BLaER1 (cell line): ENCODE measurements at regions not wholly inside any gene's neighbourhood (a gene's known extent, or its start where the extent isn't known, plus 50 kb on each side); places are given as distances from the start of the nearest gene placed in this dataset.

Experiments
- H3K27ac ChIP-seq: shearing (Covaris generic); formaldehyde crosslinking; 2 replicates; pipeline ENCODE4 v1.8.1; 2022
- H3K27me3 ChIP-seq: shearing (Covaris generic); formaldehyde crosslinking; 2 replicates; pipeline ENCODE4 v1.8.1; 2022
- H3K36me3 ChIP-seq: shearing (Covaris generic); formaldehyde crosslinking; 2 replicates; pipeline ENCODE4 v1.8.1; 2022
- H3K4me1 ChIP-seq: shearing (Covaris generic); formaldehyde crosslinking; 2 replicates; pipeline ENCODE4 v1.8.1; 2022
- H3K4me2 ChIP-seq: shearing (Covaris generic); formaldehyde crosslinking; 2 replicates; pipeline ENCODE4 v1.8.1; 2022
- H3K4me3 ChIP-seq: shearing (Covaris generic); formaldehyde crosslinking; 2 replicates; pipeline ENCODE4 v1.8.1; 2022
- H3K9ac ChIP-seq: shearing (Covaris generic); formaldehyde crosslinking; 2 replicates; pipeline ENCODE4 v1.8.1; 2022
- H3K9me3 ChIP-seq: shearing (Covaris generic); formaldehyde crosslinking; 2 replicates; pipeline ENCODE4 v1.8.1; 2022
- H4K20me1 ChIP-seq: shearing (Covaris generic); formaldehyde crosslinking; 2 replicates; pipeline ENCODE4 v1.8.1; 2022
- Cebpa-rat ChIP-seq: shearing (Covaris generic); IDR thresholded peaks from 2 replicates; pipeline ENCODE4 v1.8.1; 2022

DNA sequence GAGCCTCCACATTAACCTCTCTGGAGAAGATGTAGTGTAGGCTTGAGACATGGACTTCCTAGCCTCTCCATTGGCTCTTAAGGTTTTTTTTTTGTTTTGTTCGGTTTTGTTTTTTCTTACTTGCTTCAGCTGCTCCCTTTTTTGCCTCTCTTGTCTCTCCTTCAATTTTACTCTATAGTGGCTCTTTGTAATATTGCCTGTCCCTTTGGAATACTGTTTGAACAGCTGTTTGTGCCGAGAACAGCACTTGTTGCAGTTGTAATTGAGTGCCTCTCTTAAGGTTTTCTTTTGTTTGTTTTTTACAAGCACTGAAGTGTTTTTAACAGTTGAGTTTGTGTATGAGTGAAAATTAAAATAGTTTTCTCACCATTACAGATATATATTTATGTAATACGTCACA, 567.7 kb downstream of the LRFN5 start:
- Histone ChIP-seq H4K20me1 (no peaks in the 10 kb centered on the region), H3K9ac (no peak overlapping the region), H3K4me3 (no peak overlapping the region), H3K27ac (no peak overlapping the region), H3K4me1 (no peaks in the 10 kb centered on the region), H3K4me2 (no peak overlapping the region), H3K9me3 (peaks cover 4% of the 10 kb centered on the region; the same call in 1 of the 2 replicates), H3K27me3 (no peaks in the 10 kb centered on the region), H3K36me3 (no peaks in the 10 kb centered on the region)
- no peak for TF ChIP-seq Cebpa-rat

DNA sequence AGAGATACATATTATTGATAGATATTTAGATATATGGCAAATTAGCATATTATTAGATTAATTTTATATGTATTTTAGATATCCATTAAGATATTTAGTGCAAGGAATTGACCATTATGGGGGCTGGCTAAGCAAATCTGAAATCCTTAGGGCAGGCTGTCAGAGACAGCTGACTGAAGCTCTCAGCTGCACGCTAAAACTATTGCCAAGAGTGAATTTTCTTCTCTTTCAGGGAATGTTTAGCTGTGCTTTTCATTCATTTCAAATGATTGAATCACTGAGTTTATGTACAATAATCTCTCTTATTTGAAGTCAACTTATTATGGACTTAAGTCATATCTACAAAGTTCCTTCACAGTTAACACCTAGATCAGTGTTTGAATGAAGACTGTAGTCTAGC, 566.5 kb downstream of the LRFN5 start:
- H3K27ac ChIP-seq: no peak overlapping the region
- H3K9ac ChIP-seq: no peak overlapping the region
- no peaks in the 10 kb centered on the region for H3K27me3 ChIP-seq
- H3K9me3 ChIP-seq: peaks cover 4% of the 10 kb centered on the region; the same call in 1 of the 2 replicates
- TF ChIP-seq Cebpa-rat: no peak
- no peak overlapping the region for H3K4me3 ChIP-seq
- H3K4me2 ChIP-seq: no peak overlapping the region
- H3K4me1 ChIP-seq: no peaks in the 10 kb centered on the region
- no peaks in the 10 kb centered on the region for H3K36me3 ChIP-seq
- no peaks in the 10 kb centered on the region for H4K20me1 ChIP-seq

DNA sequence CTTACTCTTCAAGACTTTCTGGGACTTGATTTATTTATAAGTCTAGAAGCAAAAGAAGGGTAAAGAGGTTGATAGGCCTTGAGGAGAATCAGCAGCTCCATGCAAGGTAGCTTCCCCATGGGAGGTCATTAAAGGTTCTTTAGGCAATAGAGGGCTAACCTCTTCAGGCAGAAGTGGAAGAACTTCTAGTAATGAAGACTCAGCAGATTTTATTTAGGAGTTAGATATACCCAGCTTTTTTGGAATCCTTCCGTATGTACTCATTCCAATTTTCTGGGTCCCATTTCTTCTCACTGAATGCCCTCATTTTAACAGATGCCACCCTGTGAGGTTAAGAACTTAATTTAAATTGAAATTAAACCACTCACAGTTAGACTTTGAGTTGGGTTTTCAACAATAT, 565.6 kb downstream of the LRFN5 start:
- peaks cover 4% of the 10 kb centered on the region; the same call in 1 of the 2 replicates for H3K9me3 ChIP-seq
- no peak for TF ChIP-seq Cebpa-rat
- H3K9ac ChIP-seq: no peak overlapping the region
- H3K27ac ChIP-seq: no peak overlapping the region
- no peak overlapping the region for H3K4me3 ChIP-seq
- no peaks in the 10 kb centered on the region for H4K20me1 ChIP-seq
- H3K4me2 ChIP-seq: no peak overlapping the region
- no peaks in the 10 kb centered on the region for H3K27me3 ChIP-seq
- no peaks in the 10 kb centered on the region for H3K4me1 ChIP-seq
- no peaks in the 10 kb centered on the region for H3K36me3 ChIP-seq

DNA sequence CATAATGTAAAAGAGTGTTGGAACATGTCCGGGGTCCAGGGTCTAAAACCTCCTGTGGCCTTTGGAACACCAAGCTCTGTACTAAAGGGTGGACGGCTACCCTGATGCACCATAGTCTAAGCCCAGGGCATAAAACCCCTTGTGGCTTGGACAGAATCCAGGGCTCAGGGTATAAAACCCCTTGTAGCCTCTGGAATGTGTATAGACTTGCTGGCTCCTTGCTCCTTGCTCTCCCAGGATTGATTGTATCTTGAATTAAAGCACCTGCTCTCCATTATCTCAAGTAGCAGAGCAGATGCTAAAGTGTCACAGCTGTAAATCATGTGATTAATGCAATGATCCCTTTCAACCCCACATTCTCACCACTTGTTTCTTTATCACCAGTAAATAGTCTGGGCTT, 556.5 kb downstream of the LRFN5 start:
- TF ChIP-seq Cebpa-rat: no peak

DNA sequence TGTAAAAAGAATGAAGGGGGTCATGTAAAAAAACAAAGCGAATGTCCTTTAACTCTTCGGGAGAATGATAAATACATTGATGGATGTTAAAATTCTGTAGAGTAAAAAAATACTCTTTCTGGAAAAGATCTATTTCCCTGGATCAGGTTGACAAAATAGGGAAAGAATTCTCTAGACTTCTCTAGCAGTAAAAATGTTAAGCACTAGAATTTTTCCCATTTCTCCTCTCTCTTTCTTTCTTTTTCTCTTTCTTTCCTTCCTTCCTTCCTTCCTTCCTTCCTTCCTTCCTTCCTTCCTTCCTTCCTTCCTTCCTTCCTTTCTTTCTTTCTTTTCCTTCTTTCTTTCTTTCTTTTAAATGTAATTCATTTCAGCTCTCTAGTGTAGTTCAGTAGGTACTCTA, 552.5 kb downstream of the LRFN5 start:
- Histone ChIP-seq H4K20me1 (no peaks in the 10 kb centered on the region), H3K27ac (no peak overlapping the region), H3K9me3 (no peaks in the 10 kb centered on the region), H3K4me1 (no peaks in the 10 kb centered on the region), H3K4me2 (no peak overlapping the region), H3K27me3 (no peaks in the 10 kb centered on the region), H3K36me3 (no peaks in the 10 kb centered on the region), H3K9ac (no peak overlapping the region), H3K4me3 (no peak overlapping the region)
- no peak for TF ChIP-seq Cebpa-rat

More for the DNA sequence above, 556.5 kb downstream of the LRFN5 start:
- no peaks in the 10 kb centered on the region for H3K9me3 ChIP-seq
- no peaks in the 10 kb centered on the region for H3K36me3 ChIP-seq
- no peaks in the 10 kb centered on the region for H3K4me1 ChIP-seq
- no peak overlapping the region for H3K27ac ChIP-seq
- H3K27me3 ChIP-seq: no peaks in the 10 kb centered on the region
- H3K9ac ChIP-seq: no peak overlapping the region
- H3K4me3 ChIP-seq: no peak overlapping the region
- no peak overlapping the region for H3K4me2 ChIP-seq
- no peaks in the 10 kb centered on the region for H4K20me1 ChIP-seq

DNA sequence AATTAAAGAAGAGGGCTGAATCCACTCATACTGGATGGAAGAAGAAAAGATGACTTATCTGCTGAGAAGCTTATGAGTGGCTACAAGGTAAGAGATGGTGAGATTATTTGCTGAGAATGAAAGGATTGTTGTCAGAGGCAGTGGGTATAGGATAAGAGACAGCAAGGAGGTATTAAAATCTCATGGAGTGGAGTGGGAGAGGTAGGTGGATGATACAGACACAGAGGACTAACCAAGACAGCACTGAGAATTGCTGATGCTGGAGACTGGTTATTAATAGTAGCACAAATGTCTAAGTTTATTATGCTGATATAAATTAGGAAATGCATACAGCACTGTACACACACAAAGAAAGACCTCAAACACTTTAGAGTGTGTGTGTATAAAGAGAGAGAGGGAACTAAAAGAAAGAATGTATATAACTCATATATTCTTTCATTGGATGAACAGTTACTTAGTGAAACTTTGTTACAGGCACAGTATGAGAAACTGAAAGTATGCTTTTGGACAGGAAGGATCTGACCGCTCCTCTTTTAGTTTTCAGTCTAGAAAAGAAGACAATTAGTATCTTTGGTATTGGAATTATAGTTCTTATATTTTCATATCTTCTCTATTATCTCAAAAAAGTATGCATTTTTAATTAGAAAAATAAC, 543.1 kb downstream of the LRFN5 start:
- H3K9me3 ChIP-seq: no peaks in the 10 kb centered on the region
- TF ChIP-seq Cebpa-rat: no peak
- H4K20me1 ChIP-seq: no peaks in the 10 kb centered on the region
- H3K9ac ChIP-seq: no peak overlapping the region
- H3K27me3 ChIP-seq: no peaks in the 10 kb centered on the region
- H3K4me2 ChIP-seq: 0 out of 2 replicates have a peak overlapping the region, but pooled peaks have one; percentile 0
- H3K36me3 ChIP-seq: no peaks in the 10 kb centered on the region
- H3K4me1 ChIP-seq: peaks cover 7% of the 10 kb centered on the region; the same call in 1 of the 2 replicates
- no peak overlapping the region for H3K4me3 ChIP-seq
- H3K27ac ChIP-seq: no peak overlapping the region

DNA sequence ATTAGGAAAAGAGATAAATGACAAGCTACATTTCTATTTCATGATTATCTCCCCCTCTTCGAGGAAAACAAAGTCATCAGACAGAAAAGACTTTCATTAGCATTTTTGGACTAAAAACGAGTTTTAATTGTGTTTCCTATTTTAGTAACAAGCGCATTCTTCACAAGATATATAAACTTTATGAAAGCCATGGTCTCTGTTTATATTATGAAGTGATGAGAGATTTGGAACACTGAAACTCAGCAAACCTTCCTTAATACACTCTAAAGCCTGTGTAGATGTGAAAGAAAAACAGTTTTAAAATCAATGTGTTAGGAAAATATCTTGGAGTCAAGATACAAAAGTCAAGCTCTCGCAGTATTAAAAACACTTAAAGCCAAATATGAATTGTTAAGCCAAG, 539.1 kb downstream of the LRFN5 start:
- Histone ChIP-seq H3K27me3 (no peaks in the 10 kb centered on the region), H3K4me3 (no peak overlapping the region), H3K4me2 (no peak overlapping the region), H3K4me1 (peaks cover 14% of the 10 kb centered on the region), H3K9ac (no peak overlapping the region), H3K9me3 (no peaks in the 10 kb centered on the region), H3K36me3 (no peaks in the 10 kb centered on the region), H4K20me1 (no peaks in the 10 kb centered on the region), H3K27ac (no peak overlapping the region)
- no peak for TF ChIP-seq Cebpa-rat

DNA sequence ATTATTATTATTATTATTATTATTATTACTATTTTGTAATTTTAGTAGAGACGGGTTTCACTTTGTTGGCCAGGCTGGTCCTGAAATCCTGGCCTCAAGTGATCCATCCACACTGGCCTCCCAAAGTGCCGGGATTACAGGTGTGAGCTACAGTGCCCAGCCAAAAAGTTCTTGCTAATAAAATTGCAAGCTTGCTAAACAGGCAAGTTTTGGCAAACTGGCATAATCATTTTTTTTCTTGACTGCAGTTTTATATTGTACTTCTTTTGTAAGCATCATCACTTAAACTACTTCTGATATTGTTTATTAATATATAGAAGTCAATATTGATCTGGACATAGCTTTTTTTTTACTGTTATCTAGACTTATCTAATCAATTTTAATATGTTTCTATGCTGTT, 536.4 kb downstream of the LRFN5 start:
- H4K20me1 ChIP-seq: no peaks in the 10 kb centered on the region
- no peak overlapping the region for H3K9ac ChIP-seq
- H3K4me3 ChIP-seq: no peak overlapping the region
- no peaks in the 10 kb centered on the region for H3K27me3 ChIP-seq
- H3K9me3 ChIP-seq: no peaks in the 10 kb centered on the region
- H3K4me1 ChIP-seq: peaks cover 7% of the 10 kb centered on the region; the same call in 1 of the 2 replicates
- H3K27ac ChIP-seq: no peak overlapping the region
- no peak overlapping the region for H3K4me2 ChIP-seq
- no peak for TF ChIP-seq Cebpa-rat
- H3K36me3 ChIP-seq: no peaks in the 10 kb centered on the region

DNA sequence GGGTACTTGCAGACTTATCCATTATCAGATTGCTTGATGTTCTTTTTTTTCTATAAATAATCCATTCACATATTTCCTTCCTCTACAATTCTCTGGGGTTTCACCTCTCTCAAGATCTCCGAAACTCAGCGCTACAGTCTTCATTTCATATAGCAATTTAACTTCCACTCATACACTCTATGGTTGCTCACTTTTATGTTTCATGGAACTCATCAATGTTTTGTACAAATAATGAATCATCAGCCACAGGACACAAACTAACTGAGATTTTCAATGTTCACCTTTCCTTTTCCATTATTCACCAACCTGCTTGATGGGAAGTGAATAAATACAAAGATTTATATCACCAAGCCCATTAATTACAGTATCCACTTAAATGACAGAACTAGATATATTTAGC, 534.7 kb downstream of the LRFN5 start:
- Histone ChIP-seq H3K4me3 (no peak overlapping the region), H3K9ac (no peak overlapping the region), H3K4me1 (peaks cover 7% of the 10 kb centered on the region; the same call in 1 of the 2 replicates), H3K27me3 (no peaks in the 10 kb centered on the region), H3K4me2 (peak overlapping the region; percentile 17; the same call in 1 of the 2 replicates), H3K27ac (no peak overlapping the region), H3K9me3 (no peaks in the 10 kb centered on the region), H3K36me3 (no peaks in the 10 kb centered on the region), H4K20me1 (no peaks in the 10 kb centered on the region)
- TF ChIP-seq Cebpa-rat: no peak

DNA sequence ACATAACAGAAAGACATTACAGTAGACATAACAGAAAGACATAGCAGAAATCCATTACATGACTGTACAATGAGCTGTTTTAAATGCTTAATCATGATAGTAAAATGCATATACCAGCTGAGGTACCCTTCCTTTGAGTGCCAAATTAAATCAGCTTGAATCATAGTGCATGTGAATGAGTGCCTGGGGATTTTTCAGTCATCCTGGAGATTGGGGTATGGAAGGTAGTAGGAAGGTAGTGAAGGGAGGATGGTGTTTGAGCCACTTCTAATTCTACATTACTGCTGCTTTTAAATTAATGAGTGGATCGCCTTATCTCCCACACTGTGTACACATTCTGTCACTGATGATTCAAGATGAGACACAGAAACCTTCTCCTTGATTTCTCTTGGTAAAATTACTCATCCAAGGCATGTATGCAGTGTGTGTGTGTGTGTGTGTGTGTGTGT, 534.2 kb downstream of the LRFN5 start:
- H4K20me1 ChIP-seq: no peaks in the 10 kb centered on the region
- H3K9me3 ChIP-seq: no peaks in the 10 kb centered on the region
- peaks cover 7% of the 10 kb centered on the region; the same call in 1 of the 2 replicates for H3K4me1 ChIP-seq
- H3K27ac ChIP-seq: no peak overlapping the region
- H3K27me3 ChIP-seq: no peaks in the 10 kb centered on the region
- H3K36me3 ChIP-seq: no peaks in the 10 kb centered on the region
- H3K9ac ChIP-seq: no peak overlapping the region
- H3K4me3 ChIP-seq: no peak overlapping the region
- no peak for TF ChIP-seq Cebpa-rat
- H3K4me2 ChIP-seq: peak overlapping the region; percentile 17; the same call in 1 of the 2 replicates
